Peyer's patch (tissue), 4 donors: ENCODE measurements at regions not wholly inside any gene's neighbourhood (a gene's known extent, or its start where the extent isn't known, plus 50 kb on each side); places are given as distances from the start of the nearest gene placed in this dataset.

Experiments
- DNase-seq, 3 donors: peaks; one replicate each; pipeline ENCODE4 v3.0.0-alpha.2; 2017 to 2019
- H3K27ac ChIP-seq, 4 donors: fragments of 200-600 bp; sonication (generic); one replicate each; pipeline ENCODE4 v1.5.1; 2016 to 2019
- H3K27me3 ChIP-seq, 2 donors: fragments of 200-600 bp; sonication (generic); one replicate each; pipeline ENCODE4 v1.5.1; 2019
- H3K36me3 ChIP-seq, 3 donors: fragments of 200-600 bp; sonication (generic); one replicate each; pipeline ENCODE4 v1.5.1; 2016 to 2019
- H3K4me1 ChIP-seq, 4 donors: fragments of 200-600 bp; sonication (generic); one replicate each; pipeline ENCODE4 v1.5.1; 2016 to 2019
- H3K4me3 ChIP-seq, 4 donors: fragments of 200-600 bp; sonication (generic); 1 replicate in 3 of 4; 2 replicates in 1 of 4; pipeline ENCODE4 v1.5.1; 2016 to 2019; ENCODE audit warnings: mild to moderate bottlenecking in 1 of 4
- H3K9me3 ChIP-seq, 4 donors: fragments of 200-600 bp; sonication (generic); one replicate each; pipeline ENCODE4 v1.5.1; 2016 to 2019; ENCODE audit warnings: mild to moderate bottlenecking in 1 of 4
- POLR2A ChIP-seq, 2 donors: fragments of 450-650 bp; IDR thresholded peaks; one replicate each; pipeline ENCODE4 v1.5.1; 2017; ENCODE audit warnings: antibody characterized with exemption in 2 of 2, mild to moderate bottlenecking in 2 of 2, moderate library complexity in 2 of 2
- TF ChIP-seq, protein P1 (sequence below), 6 experiments: fragments of 450-650 bp in 4 of 6; fragments of 200-600 bp in 2 of 6; sonication (generic) in 1 of 6; IDR thresholded peaks; one replicate each; pipeline ENCODE4 v1.5.1; 2017 to 2019; ENCODE audit warnings: antibody characterized with exemption in 6 of 6, mild to moderate bottlenecking in 3 of 6, moderate library complexity in 1 of 6

DNA sequence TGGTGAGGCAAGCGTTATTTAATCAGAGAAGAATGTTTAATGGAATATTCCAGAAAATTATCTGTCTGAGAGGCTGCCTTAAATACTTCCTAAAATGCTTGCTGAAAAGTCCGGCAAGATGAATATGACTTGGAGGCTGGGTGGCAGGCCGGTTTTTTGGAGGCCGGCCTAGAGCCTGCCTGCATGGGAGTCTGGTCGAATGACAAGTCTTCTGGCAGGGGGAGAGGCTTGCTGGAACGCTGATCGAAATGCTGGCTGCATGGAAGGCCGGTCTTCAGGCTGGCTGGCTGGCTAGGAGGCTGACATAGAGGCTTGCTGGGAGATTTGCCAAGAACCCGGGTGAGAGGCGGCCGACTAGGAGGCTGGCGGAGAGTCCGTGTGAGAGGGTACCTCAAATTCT is 135.7 kb downstream of the OR13A1 start:
- Histone ChIP-seq H3K27ac (no peak overlapping the region), H3K27me3 (no peaks in the 10 kb centered on the region), H3K9me3 (no peaks in the 10 kb centered on the region), H3K4me1 (no peaks in the 10 kb centered on the region), H3K4me3 (no peak overlapping the region), H3K36me3 (no peaks in the 10 kb centered on the region)
- TF ChIP-seq, protein P1, sequence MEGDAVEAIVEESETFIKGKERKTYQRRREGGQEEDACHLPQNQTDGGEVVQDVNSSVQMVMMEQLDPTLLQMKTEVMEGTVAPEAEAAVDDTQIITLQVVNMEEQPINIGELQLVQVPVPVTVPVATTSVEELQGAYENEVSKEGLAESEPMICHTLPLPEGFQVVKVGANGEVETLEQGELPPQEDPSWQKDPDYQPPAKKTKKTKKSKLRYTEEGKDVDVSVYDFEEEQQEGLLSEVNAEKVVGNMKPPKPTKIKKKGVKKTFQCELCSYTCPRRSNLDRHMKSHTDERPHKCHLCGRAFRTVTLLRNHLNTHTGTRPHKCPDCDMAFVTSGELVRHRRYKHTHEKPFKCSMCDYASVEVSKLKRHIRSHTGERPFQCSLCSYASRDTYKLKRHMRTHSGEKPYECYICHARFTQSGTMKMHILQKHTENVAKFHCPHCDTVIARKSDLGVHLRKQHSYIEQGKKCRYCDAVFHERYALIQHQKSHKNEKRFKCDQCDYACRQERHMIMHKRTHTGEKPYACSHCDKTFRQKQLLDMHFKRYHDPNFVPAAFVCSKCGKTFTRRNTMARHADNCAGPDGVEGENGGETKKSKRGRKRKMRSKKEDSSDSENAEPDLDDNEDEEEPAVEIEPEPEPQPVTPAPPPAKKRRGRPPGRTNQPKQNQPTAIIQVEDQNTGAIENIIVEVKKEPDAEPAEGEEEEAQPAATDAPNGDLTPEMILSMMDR (IDR thresholded peaks at IDR 0.05), result no peak
- no peak for TF ChIP-seq POLR2A (IDR thresholded peaks at IDR 0.05)
- no peak for DNase-seq

DNA sequence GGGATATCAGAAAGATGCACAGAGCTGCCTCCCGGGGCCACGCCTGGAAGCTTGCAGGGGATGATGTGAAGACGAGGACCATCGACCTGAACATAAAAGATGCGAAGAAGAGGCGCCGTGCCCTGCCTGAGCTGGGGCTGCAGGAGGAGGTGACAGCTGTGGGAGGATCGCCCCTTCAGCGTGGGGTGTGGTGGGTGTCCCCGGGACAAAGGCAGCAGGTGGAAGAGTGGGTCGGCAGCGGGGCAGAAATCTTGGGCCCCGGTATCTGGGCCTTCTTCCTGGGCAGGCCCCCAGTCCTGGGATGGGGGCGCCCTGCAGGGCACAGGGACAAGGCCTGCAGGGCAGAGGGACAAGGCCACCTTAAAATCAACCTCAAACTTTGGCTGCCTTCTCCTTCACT is 134.9 kb downstream of the OR13A1 start:
- Histone ChIP-seq H3K4me1 (no peaks in the 10 kb centered on the region), H3K27ac (no peak overlapping the region)

DNA sequence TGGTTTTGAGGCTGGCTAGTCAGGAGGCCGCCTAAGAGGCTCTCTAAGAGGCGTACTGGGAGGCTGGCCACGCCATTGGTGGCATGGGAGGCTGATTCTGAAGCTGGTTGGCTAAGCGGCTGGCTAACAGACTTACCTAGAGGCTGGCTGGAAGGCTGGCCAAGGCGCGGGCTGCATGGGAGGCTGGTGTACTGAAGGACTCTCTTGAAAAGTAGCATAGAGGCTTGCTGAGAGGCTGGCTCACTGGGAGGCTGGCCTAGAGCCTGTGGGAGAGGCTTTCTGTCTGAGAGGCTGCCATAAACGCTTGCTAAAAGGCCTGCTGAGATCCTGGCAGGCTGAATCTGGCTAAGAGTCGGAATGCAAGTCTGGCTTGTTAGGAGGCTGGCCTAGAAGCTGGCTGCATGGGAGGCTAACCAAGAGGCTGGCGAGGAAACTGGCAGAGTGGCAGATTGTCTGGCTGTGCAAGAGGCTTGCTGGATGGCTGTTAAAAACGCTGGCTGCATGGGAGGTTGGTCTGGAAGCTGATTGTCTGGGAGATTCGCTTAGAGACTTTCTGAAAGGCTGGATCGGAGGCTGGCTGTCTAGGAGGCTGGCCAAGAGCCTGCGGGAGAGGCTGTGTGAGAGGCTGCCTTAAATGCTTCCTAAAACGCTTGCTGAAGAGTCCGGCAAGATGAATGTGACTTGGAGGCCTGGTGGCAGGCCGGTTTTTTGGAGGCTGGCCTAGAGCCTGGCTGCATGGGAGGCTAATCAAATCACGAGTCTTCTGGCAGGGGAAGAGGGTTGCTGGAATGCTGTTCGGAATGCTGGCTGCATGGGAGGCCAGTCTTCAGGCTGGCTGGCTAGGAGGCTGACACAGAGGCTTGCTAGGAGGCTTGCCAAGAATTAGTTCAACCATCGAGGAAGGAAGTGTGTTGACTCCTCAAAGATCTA is 134.2 kb downstream of the OR13A1 start:
- no peak for DNase-seq
- peak overlapping the region in 1 of 4 donors; percentile 2 for H3K27ac ChIP-seq

More for the DNA sequence above, 134.9 kb downstream of the OR13A1 start:
- Histone ChIP-seq H3K4me3 (no peak overlapping the region), H3K27me3 (no peaks in the 10 kb centered on the region), H3K9me3 (no peaks in the 10 kb centered on the region), H3K36me3 (no peaks in the 10 kb centered on the region)
- TF ChIP-seq POLR2A (IDR thresholded peaks at IDR 0.05), result no peak
- TF ChIP-seq, protein P1 (IDR thresholded peaks at IDR 0.05), result no peak
- DNase-seq, result no peak

DNA sequence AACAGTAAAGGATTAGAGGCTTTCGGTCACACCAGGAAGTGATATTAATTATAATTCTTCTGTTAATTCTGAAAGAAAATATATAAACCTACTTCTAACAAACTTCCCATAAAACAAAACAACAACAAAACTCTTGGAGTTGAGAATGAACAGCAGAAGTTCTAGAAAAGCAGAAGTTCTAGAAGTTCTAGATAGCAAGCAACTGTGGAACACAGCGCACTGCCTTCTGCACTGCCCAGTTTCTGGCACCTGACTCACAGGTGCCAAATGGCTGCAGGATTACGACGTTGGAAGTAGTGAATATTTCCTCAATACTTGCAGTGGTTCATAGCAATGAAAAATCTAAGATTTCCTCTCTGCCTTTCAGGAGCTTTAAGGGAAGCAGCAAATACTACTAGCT is 132.2 kb downstream of the OR13A1 start:
- H3K27me3 ChIP-seq, result no peaks in the 10 kb centered on the region
- no peak for DNase-seq
- no peaks in the 10 kb centered on the region for H3K9me3 ChIP-seq
- no peak for TF ChIP-seq POLR2A (IDR thresholded peaks at IDR 0.05)
- TF ChIP-seq, protein P1 (IDR thresholded peaks at IDR 0.05), result no peak
- H3K4me3 ChIP-seq, result no peak overlapping the region
- H3K27ac ChIP-seq, result no peak overlapping the region
- H3K36me3 ChIP-seq, result no peaks in the 10 kb centered on the region
- H3K4me1 ChIP-seq, result no peaks in the 10 kb centered on the region

More for the DNA sequence above, 134.2 kb downstream of the OR13A1 start:
- Histone ChIP-seq H3K4me1 (no peaks in the 10 kb centered on the region), H3K9me3 (no peaks in the 10 kb centered on the region), H3K36me3 (no peaks in the 10 kb centered on the region), H3K4me3 (no peak overlapping the region), H3K27me3 (no peaks in the 10 kb centered on the region)
- no peak for TF ChIP-seq POLR2A (IDR thresholded peaks at IDR 0.05)
- TF ChIP-seq, protein P1 (IDR thresholded peaks at IDR 0.05), result no peak

DNA sequence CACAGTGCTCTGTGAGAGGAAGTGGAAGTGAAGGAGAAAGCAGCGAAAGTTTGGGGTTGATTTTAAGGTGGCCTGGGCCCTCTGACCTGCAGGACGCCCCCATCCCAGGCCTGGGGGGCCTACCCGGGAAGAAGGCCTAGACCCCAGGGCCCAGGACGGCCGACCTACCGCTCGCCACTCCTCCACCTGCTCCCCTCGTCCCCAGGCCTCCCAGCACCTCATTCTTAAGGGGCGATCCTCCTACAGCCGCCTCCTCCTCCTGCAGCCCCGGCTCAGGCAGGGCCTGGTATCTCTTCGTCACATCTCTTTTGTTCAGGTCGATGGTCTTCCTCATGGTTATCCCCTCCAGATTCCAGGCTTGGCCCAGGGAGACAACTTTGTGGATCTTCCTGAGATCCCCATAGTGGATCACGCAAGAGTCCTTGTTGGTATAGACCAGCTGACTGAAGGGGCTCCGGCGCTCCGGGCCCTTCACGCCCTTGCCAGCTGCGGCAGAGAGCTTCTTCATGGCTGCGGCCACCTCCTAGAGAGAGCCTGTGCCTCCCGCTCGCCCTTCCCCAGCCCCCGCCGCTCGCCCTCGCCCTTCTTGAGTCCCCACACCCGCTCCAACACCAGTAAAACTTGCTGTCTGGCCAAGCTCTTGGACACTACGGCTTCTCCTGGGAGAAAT is 117.5 kb downstream of the OR13A1 start:
- Histone ChIP-seq H3K4me1 (no peaks in the 10 kb centered on the region), H3K27me3 (no peaks in the 10 kb centered on the region), H3K36me3 (no peaks in the 10 kb centered on the region), H3K4me3 (no peak overlapping the region), H3K27ac (no peak overlapping the region), H3K9me3 (no peaks in the 10 kb centered on the region)
- DNase-seq, result no peak
- TF ChIP-seq POLR2A (IDR thresholded peaks at IDR 0.05), result no peak
- TF ChIP-seq, protein P1 (IDR thresholded peaks at IDR 0.05), result no peak
